K562 (cell line): ENCODE measurements at regions not wholly inside any gene's neighbourhood (a gene's known extent, or its start where the extent isn't known, plus 50 kb on each side); places are given as distances from the start of the nearest gene placed in this dataset.
A peak's percentile ranks its signal among the peaks of the same experiment; 100 is the strongest.

Experiments used
- CTCF ChIP-seq, 3 experiments: IDR thresholded peaks in 2 of 3; conservative IDR thresholded peaks in 1 of 3; 2 replicates each; pipeline ENCODE4 v1.5.1; 2011 to 2012; ENCODE audit warnings: low read length in 3 of 3, mild to moderate bottlenecking in 3 of 3, control low read depth in 2 of 3, improper control_type of control experiment in 1 of 3, inconsistent platforms in 1 of 3, low read depth in 1 of 3, mixed read lengths in 1 of 3, moderate library complexity in 1 of 3; ENCODE audit not compliant: insufficient read depth in 2 of 3
- ELK3 ChIP-seq: fragments of 450-650 bp; formaldehyde crosslinking; IDR thresholded peaks from 2 replicates; pipeline ENCODE4 v1.4.0; 2020; ENCODE audit warnings: mild to moderate bottlenecking
- HNRNPLL ChIP-seq: fragments of 200-400 bp; formaldehyde crosslinking; IDR thresholded peaks from 2 replicates; pipeline ENCODE4 v1.6.1; 2017; ENCODE audit warnings: low read length, low read depth, mild to moderate bottlenecking; ENCODE audit not compliant: poor library complexity, severe bottlenecking
- IRF2 ChIP-seq: sonication (generic); formaldehyde crosslinking; IDR thresholded peaks from 2 replicates; pipeline ENCODE4 v1.8.1; 2022; ENCODE audit warnings: mild to moderate bottlenecking, missing genetic modification reagents
- JUNB ChIP-seq: fragments of 450-650 bp; formaldehyde crosslinking; conservative IDR thresholded peaks from 2 replicates; pipeline ENCODE4 v1.4.0; 2020; ENCODE audit warnings: mild to moderate bottlenecking
- TFE3 ChIP-seq: fragments of 450-650 bp; formaldehyde crosslinking; IDR thresholded peaks from 2 replicates; pipeline ENCODE4 v1.4.0; 2020; ENCODE audit warnings: mild to moderate bottlenecking, mixed read lengths
- U2AF2 ChIP-seq: fragments of 200-400 bp; formaldehyde crosslinking; optimal IDR thresholded peaks from 2 replicates; pipeline ENCODE3; 2017; ENCODE audit warnings: low read depth, mild to moderate bottlenecking, low read length
- ZBTB40 ChIP-seq, 2 experiments: fragments of 450-650 bp in 1 of 2; sonication (generic) in 1 of 2; formaldehyde crosslinking in 1 of 2; IDR thresholded peaks; 2 replicates each; pipeline versions ENCODE4 v1.7.1 to v1.9.0; 2016 to 2022; ENCODE audit warnings: inconsistent platforms in 1 of 2, mild to moderate bottlenecking in 1 of 2, missing genetic modification reagents in 1 of 2
- ZNF717 ChIP-seq: fragments of 250-450 bp; sonication (Bioruptor Pico); IDR thresholded peaks from 2 replicates; pipeline ENCODE4 v1.5.0; 2021

- peak; percentile 87 to 94 (median 92) for TF ChIP-seq CTCF (IDR thresholded peaks at IDR 0.05 in 2 of 3, conservative IDR thresholded peaks at IDR 0.05 in 1 of 3; ENCODE audit: insufficient read depth in 2 of 3, low read depth in 1 of 3, low read length in 3 of 3)
- no peak for TF ChIP-seq ZBTB40 (IDR thresholded peaks at IDR 0.05)
- TF ChIP-seq ZBTB40 (CRISPR knock-in tag; IDR thresholded peaks at IDR 0.05) = no peak
- TF ChIP-seq IRF2 (CRISPR knock-in tag) = no peak
- no peak for TF ChIP-seq HNRNPLL
- no peak for TF ChIP-seq ZNF717
- TF ChIP-seq TFE3 (CRISPR knock-in tag) = no peak
- TF ChIP-seq ELK3 = no peak
- no peak for TF ChIP-seq U2AF2
- no peak for TF ChIP-seq JUNB
Measured at GRCh38 chr12:126784328-126784921, 1482.5 kb upstream of the TMEM132C start (continued).
